ENCODE measurements at regions not wholly inside any gene's neighbourhood (a gene's known extent, or its start where the extent isn't known, plus 50 kb on each side); places are given as distances from the start of the nearest gene placed in this dataset.

- no peaks in the 10 kb centered on the region for H3K9me3 Mint-ChIP-seq
- no peak overlapping the region for H3K4me3 Mint-ChIP-seq
- H3K27ac Mint-ChIP-seq, result no peak overlapping the region
- CTCF ChIA-PET, result no interaction called here
- H3K4me1 Mint-ChIP-seq, result no peaks in the 10 kb centered on the region
- POLR2A ChIA-PET, result no interaction called here
- DNase-seq, result no peak
- no peaks in the 10 kb centered on the region for H3K36me3 Mint-ChIP-seq (ENCODE audit: low read depth)
- no peaks in the 10 kb centered on the region for H3K27me3 Mint-ChIP-seq
Observed at GRCh38 chr13:97621631-97622030, 187.7 kb downstream of the RAP2A start.

DNA sequence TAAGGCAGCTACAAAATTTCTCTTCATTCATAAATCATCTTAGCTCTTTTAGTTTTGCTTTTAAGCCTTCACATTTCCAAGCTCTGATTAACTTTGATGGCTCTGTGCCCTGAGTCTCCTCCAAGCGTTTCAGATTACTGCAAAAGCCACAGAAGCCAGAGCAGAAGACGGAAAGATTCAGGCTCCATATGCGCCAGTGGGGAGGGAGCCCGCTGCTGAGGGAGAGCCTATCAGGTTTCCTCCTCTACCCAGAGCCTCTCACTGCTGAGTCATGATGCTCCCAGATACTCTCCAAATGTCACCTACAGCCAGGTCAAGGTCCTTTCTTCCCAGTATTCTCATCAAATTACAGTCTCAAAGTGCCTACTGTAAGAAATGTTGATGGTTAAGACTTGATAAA lies 193.6 kb downstream of the RAP2A start:
- peaks cover 2% of the 10 kb centered on the region for H3K27me3 Mint-ChIP-seq
- H3K36me3 Mint-ChIP-seq (ENCODE audit: low read depth), result no peaks in the 10 kb centered on the region
- H3K27ac Mint-ChIP-seq, result no peak overlapping the region
- H3K4me1 Mint-ChIP-seq, result no peaks in the 10 kb centered on the region
- ChIA-PET POLR2A (no interaction called here), CTCF (no interaction called here)
- DNase-seq, result no peak
- no peaks in the 10 kb centered on the region for H3K9me3 Mint-ChIP-seq
- H3K4me3 Mint-ChIP-seq, result no peak overlapping the region

- Mint-ChIP-seq H3K27ac (no peak overlapping the region), H3K27me3 (peaks cover 2% of the 10 kb centered on the region), H3K4me1 (no peaks in the 10 kb centered on the region), H3K9me3 (no peaks in the 10 kb centered on the region), H3K4me3 (no peak overlapping the region), H3K36me3 (ENCODE audit: low read depth) (no peaks in the 10 kb centered on the region)
- no peak for DNase-seq
- CTCF ChIA-PET, result no interaction called here
- POLR2A ChIA-PET, result no interaction called here
Observed at GRCh38 chr13:97629601-97630272, 195.8 kb downstream of the RAP2A start.

DNA sequence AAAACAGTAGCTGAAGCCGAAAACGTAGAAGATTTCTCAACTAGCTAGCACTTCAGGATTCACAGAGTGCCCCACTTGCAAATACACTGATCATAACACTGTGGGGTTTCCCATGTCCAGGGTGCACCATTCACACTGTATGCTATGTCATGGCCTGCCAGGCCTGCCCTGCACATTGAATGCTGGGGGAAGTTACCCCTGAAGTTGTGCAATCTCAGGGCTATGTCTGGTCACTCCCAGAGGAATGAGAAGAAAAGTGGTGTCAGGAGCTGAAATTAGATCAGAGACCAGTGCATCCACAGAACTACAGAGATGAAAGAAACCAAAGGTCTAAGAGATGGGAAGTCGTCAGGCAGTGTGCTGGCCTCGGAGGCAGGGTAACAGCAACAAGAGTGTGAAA lies 196.8 kb downstream of the RAP2A start:
- DNase-seq, result no peak
- no peak overlapping the region for H3K27ac Mint-ChIP-seq
- POLR2A ChIA-PET, result no interaction called here
- H3K4me1 Mint-ChIP-seq, result no peaks in the 10 kb centered on the region
- CTCF ChIA-PET, result no interaction called here
- no peaks in the 10 kb centered on the region for H3K9me3 Mint-ChIP-seq
- H3K4me3 Mint-ChIP-seq, result no peak overlapping the region
- peaks cover 2% of the 10 kb centered on the region for H3K27me3 Mint-ChIP-seq
- H3K36me3 Mint-ChIP-seq (ENCODE audit: low read depth), result no peaks in the 10 kb centered on the region

DNA sequence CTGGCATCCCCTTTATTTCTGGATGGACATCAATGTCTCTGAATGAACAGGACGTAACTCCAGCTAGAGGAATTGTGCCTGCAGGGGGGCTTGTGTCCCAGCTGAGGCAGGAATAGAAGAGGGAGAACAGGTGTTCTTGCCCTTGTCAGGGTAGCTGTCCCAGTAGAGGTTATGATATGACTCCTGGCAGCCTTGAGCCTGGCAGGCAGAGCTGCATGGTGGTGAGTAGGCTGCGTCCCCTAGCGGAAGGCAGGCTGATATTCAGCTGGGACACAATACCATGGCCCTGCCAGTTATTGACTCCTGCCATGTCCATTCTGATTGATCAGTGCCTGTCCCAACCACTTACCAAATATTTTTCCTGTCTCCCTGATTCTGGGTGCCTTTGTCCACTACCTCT lies 197.2 kb downstream of the RAP2A start:
- Mint-ChIP-seq H3K4me3 (no peak overlapping the region), H3K4me1 (no peaks in the 10 kb centered on the region), H3K9me3 (no peaks in the 10 kb centered on the region), H3K36me3 (ENCODE audit: low read depth) (no peaks in the 10 kb centered on the region), H3K27ac (no peak overlapping the region), H3K27me3 (peaks cover 2% of the 10 kb centered on the region)
- CTCF ChIA-PET, result no interaction called here
- POLR2A ChIA-PET, result no interaction called here
- no peak for DNase-seq

DNA sequence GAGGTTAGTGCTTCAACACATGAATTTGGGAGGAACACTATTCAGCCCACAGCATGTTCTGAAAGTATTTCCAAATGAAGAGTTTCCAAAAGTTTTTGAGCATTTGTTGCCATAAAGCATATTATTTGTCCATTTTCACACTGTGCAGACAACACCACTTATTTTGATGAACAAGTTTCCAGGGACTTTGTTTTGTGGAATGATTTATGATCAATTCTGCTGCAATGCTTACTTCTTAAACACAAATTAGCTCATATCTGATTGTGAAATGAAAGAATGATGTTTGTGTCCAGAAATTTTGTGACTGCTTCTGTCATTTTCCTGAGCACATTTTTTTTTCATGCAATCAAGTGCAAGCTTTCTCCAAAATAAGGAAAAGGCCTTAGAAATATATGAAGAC lies 205.3 kb downstream of the RAP2A start:
- H3K27ac Mint-ChIP-seq, result no peak overlapping the region
- H3K9me3 Mint-ChIP-seq, result no peaks in the 10 kb centered on the region
- POLR2A ChIA-PET, result no interaction called here
- peaks cover 6% of the 10 kb centered on the region for H3K27me3 Mint-ChIP-seq
- CTCF ChIA-PET, result no interaction called here
- H3K4me3 Mint-ChIP-seq, result no peak overlapping the region
- no peaks in the 10 kb centered on the region for H3K36me3 Mint-ChIP-seq (ENCODE audit: low read depth)
- no peak for DNase-seq
- H3K4me1 Mint-ChIP-seq, result no peaks in the 10 kb centered on the region

DNA sequence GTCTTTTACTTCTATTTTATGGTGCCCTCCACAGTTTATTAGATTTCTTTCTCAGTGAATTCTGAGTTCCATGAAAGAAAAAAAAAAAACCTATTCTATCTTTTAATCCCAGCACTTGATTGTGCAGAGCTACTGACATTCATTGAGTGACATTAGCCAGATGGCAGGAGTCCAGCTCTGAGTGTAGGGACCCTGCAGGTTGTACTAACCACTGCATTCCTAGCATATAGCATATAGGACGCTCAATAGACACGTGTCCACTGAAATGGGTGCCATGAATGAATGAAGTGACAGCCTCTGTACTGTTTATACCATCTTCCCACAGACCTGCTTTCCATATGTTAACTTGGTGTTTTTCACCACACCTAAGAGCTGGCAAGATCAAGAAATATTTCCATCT lies 206.3 kb downstream of the RAP2A start:
- Mint-ChIP-seq H3K27ac (no peak overlapping the region), H3K36me3 (ENCODE audit: low read depth) (no peaks in the 10 kb centered on the region), H3K4me3 (no peak overlapping the region), H3K9me3 (no peaks in the 10 kb centered on the region), H3K4me1 (no peaks in the 10 kb centered on the region), H3K27me3 (peaks cover 6% of the 10 kb centered on the region)
- ChIA-PET POLR2A (no interaction called here), CTCF (interaction anchor here (0.7 kb wide), 1 partner anchor 21 kb away, joined by 3 read pairs; no protein-coding TSS in a partner anchor)
- no peak for DNase-seq

- DNase-seq, result no peak
- CTCF ChIA-PET, result no interaction called here
- POLR2A ChIA-PET, result no interaction called here
- Mint-ChIP-seq H3K4me3 (no peak overlapping the region), H3K9me3 (no peaks in the 10 kb centered on the region), H3K36me3 (ENCODE audit: low read depth) (no peaks in the 10 kb centered on the region), H3K27ac (no peak overlapping the region), H3K4me1 (no peaks in the 10 kb centered on the region), H3K27me3 (peaks cover 4% of the 10 kb centered on the region)
Observed at GRCh38 chr13:97648171-97648880, 214.4 kb downstream of the RAP2A start.

GRCh38 chr13:97648881-97649224 lies 214.9 kb downstream of the RAP2A start:
- ChIA-PET CTCF (no interaction called here), POLR2A (no interaction called here)
- Mint-ChIP-seq H3K27me3 (peaks cover 4% of the 10 kb centered on the region), H3K4me1 (no peaks in the 10 kb centered on the region), H3K27ac (no peak overlapping the region), H3K9me3 (no peaks in the 10 kb centered on the region), H3K36me3 (ENCODE audit: low read depth) (no peaks in the 10 kb centered on the region), H3K4me3 (no peak overlapping the region)
- no peak for DNase-seq

DNA sequence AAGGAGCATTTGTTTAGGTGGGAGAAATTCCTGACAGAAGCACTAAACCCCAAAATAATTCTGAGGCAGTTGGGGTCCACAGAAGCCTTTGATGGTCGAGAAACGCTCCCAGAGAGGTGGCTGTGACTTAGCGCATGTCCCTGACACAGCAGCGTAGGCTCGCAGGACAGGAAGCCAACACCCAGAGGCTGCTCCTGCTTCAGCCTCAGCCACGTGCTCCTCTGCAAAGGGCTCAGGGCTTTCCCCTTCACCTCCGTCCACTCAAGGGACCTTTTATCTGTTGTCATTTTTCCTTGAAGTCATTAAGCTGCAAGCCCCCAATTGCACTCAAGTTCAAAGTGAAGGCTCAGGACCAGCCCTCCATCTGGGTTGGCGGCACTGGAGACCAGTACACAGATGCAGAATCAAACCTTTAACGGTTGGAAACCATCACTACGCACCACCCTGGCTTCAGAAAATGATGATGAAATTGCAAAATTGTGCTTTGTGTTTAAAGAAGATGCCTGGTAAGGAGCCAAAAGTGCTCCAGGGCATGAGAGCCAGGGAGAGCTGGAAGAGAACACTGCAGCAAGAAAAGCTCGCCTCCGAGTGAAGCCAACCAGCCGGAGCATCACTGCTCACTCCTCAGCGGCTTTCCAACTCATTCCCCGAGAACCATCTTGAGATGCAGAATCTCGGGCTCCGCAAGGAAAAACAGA lies 219.6 kb downstream of the RAP2A start:
- Mint-ChIP-seq H3K27me3 (peaks cover 4% of the 10 kb centered on the region), H3K4me1 (no peaks in the 10 kb centered on the region)

DNA sequence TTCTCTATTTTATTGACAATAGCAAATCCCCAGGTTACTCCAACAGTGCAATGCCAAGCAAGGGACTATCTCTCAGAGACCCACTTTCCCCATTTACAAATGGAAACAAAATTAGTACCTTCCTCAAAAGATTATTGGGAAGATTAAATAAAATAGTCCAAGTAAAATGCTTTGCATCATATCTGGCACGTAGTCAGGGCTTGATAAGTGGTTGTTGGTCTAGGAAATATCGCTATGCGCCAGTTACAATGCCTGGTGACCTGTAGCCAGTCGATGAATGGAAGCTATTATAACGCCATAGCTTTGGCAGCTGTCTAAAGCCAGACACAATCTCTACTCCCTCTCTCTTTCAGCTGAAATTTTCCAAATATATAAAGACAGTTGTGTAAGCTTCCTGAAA lies 220.3 kb downstream of the RAP2A start:
- DNase-seq, result no peak
- no peaks in the 10 kb centered on the region for H3K9me3 Mint-ChIP-seq
- no peaks in the 10 kb centered on the region for H3K36me3 Mint-ChIP-seq (ENCODE audit: low read depth)
- H3K4me3 Mint-ChIP-seq, result no peak overlapping the region
- POLR2A ChIA-PET, result no interaction called here
- H3K4me1 Mint-ChIP-seq, result no peaks in the 10 kb centered on the region
- CTCF ChIA-PET, result no interaction called here
- no peak overlapping the region for H3K27ac Mint-ChIP-seq
- peaks cover 4% of the 10 kb centered on the region for H3K27me3 Mint-ChIP-seq

More for the DNA sequence above, 219.6 kb downstream of the RAP2A start:
- no peaks in the 10 kb centered on the region for H3K36me3 Mint-ChIP-seq (ENCODE audit: low read depth)
- ChIA-PET CTCF (no interaction called here), POLR2A (no interaction called here)
- no peak overlapping the region for H3K4me3 Mint-ChIP-seq
- no peaks in the 10 kb centered on the region for H3K9me3 Mint-ChIP-seq
- no peak overlapping the region for H3K27ac Mint-ChIP-seq
- no peak for DNase-seq

GRCh38 chr13:97658556-97658955 lies 224.6 kb downstream of the RAP2A start:
- CTCF ChIA-PET, result no interaction called here

GRCh38 chr13:97659602-97660001 lies 225.6 kb downstream of the RAP2A start:
- Mint-ChIP-seq H3K36me3 (ENCODE audit: low read depth) (no peaks in the 10 kb centered on the region), H3K4me1 (no peaks in the 10 kb centered on the region), H3K9me3 (no peaks in the 10 kb centered on the region), H3K27me3 (peaks cover 1% of the 10 kb centered on the region), H3K4me3 (no peak overlapping the region), H3K27ac (no peak overlapping the region)
- ChIA-PET POLR2A (no interaction called here), CTCF (no interaction called here)
- no peak for DNase-seq

More at GRCh38 chr13:97658556-97658955, 224.6 kb downstream of the RAP2A start:
- Mint-ChIP-seq H3K36me3 (ENCODE audit: low read depth) (no peaks in the 10 kb centered on the region), H3K4me3 (no peak overlapping the region), H3K27ac (no peak overlapping the region), H3K9me3 (no peaks in the 10 kb centered on the region), H3K4me1 (no peaks in the 10 kb centered on the region), H3K27me3 (peaks cover 1% of the 10 kb centered on the region)
- POLR2A ChIA-PET, result no interaction called here
- no peak for DNase-seq
